RWPE1 (cell line): ENCODE measurements at regions not wholly inside any gene's neighbourhood (a gene's known extent, or its start where the extent isn't known, plus 50 kb on each side); places are given as distances from the start of the nearest gene placed in this dataset.

Experiments used
- CTCF ChIA-PET: fragments of 350-600 bp; sonication (Branson Sonifier 250); formaldehyde crosslinking; extraction: SDS; loops from one replicate; lab custom pipeline; 2021; lab: Yijun Ruan, JAX
- POLR2A ChIA-PET: fragments of 400-600 bp; formaldehyde crosslinking; extraction: SDS; loops from one replicate; lab custom pipeline; 2020; ENCODE audit warnings: antibody characterized with exemption; ENCODE audit not compliant: low non-redundant PET; lab: Yijun Ruan, JAX
- DNase-seq: peaks from one replicate; pipeline ENCODE4 v3.0.0; 2012; ENCODE audit warnings: low spot score
- H3K27ac ChIP-seq: fragments of 450-650 bp; 2 replicates; pipeline ENCODE4 v1.5.1; 2017
- TF ChIP-seq, protein P1 (sequence below): fragments of 450-650 bp; conservative IDR thresholded peaks from 2 replicates; pipeline ENCODE4 v1.5.1; 2017; ENCODE audit warnings: low read depth, mild to moderate bottlenecking

GRCh38 chr14:81759541-81759940 lies 225.9 kb upstream of the SEL1L start:
- CTCF ChIA-PET, result interaction anchor here (0.6 kb wide), 1 partner anchor 33 kb away, joined by 5 read pairs; no protein-coding TSS in a partner anchor
- DNase-seq, result no peak
- no peak overlapping the region for H3K27ac ChIP-seq
- POLR2A ChIA-PET, result no interaction called here
- TF ChIP-seq, protein P1, sequence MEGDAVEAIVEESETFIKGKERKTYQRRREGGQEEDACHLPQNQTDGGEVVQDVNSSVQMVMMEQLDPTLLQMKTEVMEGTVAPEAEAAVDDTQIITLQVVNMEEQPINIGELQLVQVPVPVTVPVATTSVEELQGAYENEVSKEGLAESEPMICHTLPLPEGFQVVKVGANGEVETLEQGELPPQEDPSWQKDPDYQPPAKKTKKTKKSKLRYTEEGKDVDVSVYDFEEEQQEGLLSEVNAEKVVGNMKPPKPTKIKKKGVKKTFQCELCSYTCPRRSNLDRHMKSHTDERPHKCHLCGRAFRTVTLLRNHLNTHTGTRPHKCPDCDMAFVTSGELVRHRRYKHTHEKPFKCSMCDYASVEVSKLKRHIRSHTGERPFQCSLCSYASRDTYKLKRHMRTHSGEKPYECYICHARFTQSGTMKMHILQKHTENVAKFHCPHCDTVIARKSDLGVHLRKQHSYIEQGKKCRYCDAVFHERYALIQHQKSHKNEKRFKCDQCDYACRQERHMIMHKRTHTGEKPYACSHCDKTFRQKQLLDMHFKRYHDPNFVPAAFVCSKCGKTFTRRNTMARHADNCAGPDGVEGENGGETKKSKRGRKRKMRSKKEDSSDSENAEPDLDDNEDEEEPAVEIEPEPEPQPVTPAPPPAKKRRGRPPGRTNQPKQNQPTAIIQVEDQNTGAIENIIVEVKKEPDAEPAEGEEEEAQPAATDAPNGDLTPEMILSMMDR, result no peak

GRCh38 chr14:81765651-81766275 lies 232.1 kb upstream of the SEL1L start:
- ChIA-PET POLR2A (no interaction called here), CTCF (no interaction called here)
- H3K27ac ChIP-seq, result no peak overlapping the region
- no peak for DNase-seq
- TF ChIP-seq, protein P1, result no peak

DNA sequence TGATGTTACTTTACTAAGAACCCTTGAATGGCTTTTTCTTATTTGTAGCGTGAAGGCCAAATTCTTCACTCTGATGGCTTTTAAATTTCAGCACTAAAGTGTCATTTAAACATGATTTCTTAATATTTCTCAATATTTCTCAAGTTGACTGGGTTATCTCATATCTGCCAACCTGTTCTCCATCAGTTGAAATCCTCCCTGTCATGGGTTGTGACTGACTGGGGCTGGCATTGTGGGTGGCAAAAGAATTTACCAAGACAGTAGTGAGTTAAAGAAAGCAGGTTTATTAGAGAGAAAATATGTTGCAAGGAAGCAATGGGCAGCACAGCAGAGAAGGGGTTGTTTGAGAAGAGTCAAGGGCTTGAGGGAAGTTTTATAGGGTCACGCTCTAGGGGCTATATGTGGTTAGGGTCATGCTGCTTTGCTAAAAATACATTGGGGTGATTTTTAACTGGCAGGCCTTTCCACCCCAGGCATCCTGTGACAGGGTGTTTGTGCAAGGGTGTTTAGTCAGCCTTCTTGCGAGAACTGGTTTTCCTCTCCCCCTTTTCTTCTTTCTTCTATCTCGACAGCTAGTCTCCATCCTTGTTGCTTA lies 232.8 kb upstream of the SEL1L start:
- ChIA-PET POLR2A (no interaction called here), CTCF (no interaction called here)
- TF ChIP-seq, protein P1, result no peak
- no peak overlapping the region for H3K27ac ChIP-seq
- DNase-seq, result no peak

- TF ChIP-seq, protein P1, result no peak
- H3K27ac ChIP-seq, result no peak overlapping the region
- POLR2A ChIA-PET, result no interaction called here
- DNase-seq, result no peak
- CTCF ChIA-PET, result no interaction called here
Measured at GRCh38 chr14:81767266-81767995, 233.8 kb upstream of the SEL1L start.

GRCh38 chr14:81771651-81772275 lies 238.1 kb upstream of the SEL1L start:
- CTCF ChIA-PET, result no interaction called here
- POLR2A ChIA-PET, result no interaction called here
- H3K27ac ChIP-seq, result no peak overlapping the region
- TF ChIP-seq, protein P1, result no peak
- DNase-seq, result no peak

GRCh38 chr14:81772381-81772780 lies 238.7 kb upstream of the SEL1L start:
- TF ChIP-seq, protein P1, result no peak
- POLR2A ChIA-PET, result no interaction called here
- DNase-seq, result no peak
- H3K27ac ChIP-seq, result no peak overlapping the region
- CTCF ChIA-PET, result no interaction called here
